Upper lobe of right lung (tissue), 1 donor: ENCODE measurements at regions not wholly inside any gene's neighbourhood (a gene's known extent, or its start where the extent isn't known, plus 50 kb on each side); places are given as distances from the start of the nearest gene placed in this dataset.

Source experiments
- ATAC-seq: fragments of 200-7000 bp; cut with Tn5 transposase; one replicate; pipeline ENCODE4 v1.9.1; 2020; ENCODE audit warnings: mild to moderate bottlenecking, moderate library complexity
- DNase-seq: peaks from one replicate; pipeline ENCODE4 v3.0.0-alpha.2; 2020
- H3K27ac ChIP-seq: fragments of 200-600 bp; one replicate; pipeline ENCODE4 v1.8.0; 2022
- H3K27me3 ChIP-seq: fragments of 200-600 bp; one replicate; pipeline ENCODE4 v1.8.0; 2022; ENCODE audit warnings: mild to moderate bottlenecking
- H3K36me3 ChIP-seq: fragments of 200-600 bp; one replicate; pipeline ENCODE4 v1.8.0; 2022
- H3K4me1 ChIP-seq: fragments of 200-600 bp; one replicate; pipeline ENCODE4 v1.8.0; 2022
- H3K4me3 ChIP-seq: fragments of 200-600 bp; one replicate; pipeline ENCODE4 v1.8.0; 2022; ENCODE audit warnings: mild to moderate bottlenecking
- H3K9me3 ChIP-seq: fragments of 200-600 bp; one replicate; pipeline ENCODE4 v1.8.0; 2022
- intact Hi-C: fragments of 100-400 bp; cut with DNase I; formaldehyde crosslinking; loops from one replicate; pipeline ENCODE4 v1.11.0; 2022
- TF ChIP-seq, protein P1 (sequence below): fragments of 200-600 bp; IDR thresholded peaks from one replicate; pipeline ENCODE4 v1.8.0; 2022; ENCODE audit warnings: antibody characterized with exemption
- donor health status: DM: no; HTN: yes; CAD: no; lungs with severe emphysema.

DNA sequence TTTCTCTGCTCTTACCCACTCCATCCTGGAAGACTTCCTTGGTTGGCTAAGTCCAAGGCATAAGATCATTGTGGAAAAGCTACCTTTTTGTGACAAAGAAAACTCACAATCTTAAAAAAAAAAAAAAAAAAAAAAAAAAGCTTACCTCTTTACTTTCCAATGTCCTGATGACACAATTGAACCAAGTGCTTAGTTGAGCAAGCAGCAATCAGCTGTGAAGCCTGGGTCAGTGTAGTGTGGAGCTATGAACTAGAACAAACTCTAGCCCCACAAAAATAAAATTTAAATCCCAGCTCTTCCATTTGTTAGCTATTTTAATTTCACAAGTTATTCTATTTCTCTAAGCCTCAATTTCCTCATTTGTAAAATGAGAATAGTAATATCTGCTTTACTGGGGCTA, 647.6 kb downstream of the LMO4 start:
- Histone ChIP-seq H3K9me3 (no peaks in the 10 kb centered on the region), H3K4me3 (no peak overlapping the region), H3K36me3 (no peaks in the 10 kb centered on the region), H3K27me3 (no peaks in the 10 kb centered on the region), H3K4me1 (no peaks in the 10 kb centered on the region), H3K27ac (no peak overlapping the region)
- TF ChIP-seq, protein P1, sequence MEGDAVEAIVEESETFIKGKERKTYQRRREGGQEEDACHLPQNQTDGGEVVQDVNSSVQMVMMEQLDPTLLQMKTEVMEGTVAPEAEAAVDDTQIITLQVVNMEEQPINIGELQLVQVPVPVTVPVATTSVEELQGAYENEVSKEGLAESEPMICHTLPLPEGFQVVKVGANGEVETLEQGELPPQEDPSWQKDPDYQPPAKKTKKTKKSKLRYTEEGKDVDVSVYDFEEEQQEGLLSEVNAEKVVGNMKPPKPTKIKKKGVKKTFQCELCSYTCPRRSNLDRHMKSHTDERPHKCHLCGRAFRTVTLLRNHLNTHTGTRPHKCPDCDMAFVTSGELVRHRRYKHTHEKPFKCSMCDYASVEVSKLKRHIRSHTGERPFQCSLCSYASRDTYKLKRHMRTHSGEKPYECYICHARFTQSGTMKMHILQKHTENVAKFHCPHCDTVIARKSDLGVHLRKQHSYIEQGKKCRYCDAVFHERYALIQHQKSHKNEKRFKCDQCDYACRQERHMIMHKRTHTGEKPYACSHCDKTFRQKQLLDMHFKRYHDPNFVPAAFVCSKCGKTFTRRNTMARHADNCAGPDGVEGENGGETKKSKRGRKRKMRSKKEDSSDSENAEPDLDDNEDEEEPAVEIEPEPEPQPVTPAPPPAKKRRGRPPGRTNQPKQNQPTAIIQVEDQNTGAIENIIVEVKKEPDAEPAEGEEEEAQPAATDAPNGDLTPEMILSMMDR, result no peak
- intact Hi-C loops, result no loop called here
- DNase-seq (no peak), ATAC-seq (no peak)

DNA sequence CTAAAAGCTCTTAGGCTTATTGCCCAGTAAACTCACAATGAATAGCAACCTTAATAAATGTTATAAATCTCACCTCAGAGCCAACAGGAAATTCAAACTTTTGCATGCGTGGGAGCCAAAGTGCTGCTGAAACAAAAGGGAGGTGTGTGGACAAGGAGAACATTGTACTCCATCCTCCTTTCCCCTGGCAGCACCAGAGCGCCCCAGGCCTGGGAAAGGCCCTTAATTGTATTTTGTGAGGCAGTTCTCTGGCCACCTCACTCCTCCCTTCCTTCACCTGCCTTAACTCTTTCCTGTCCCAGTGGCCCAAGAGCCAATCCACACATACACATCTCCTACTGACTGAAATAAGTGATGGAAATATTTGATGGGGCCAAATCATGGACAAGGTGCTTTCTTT, 648.5 kb downstream of the LMO4 start:
- intact Hi-C loops, result no loop called here
- no peak for DNase-seq
- TF ChIP-seq, protein P1, result no peak
- Histone ChIP-seq H3K27ac (no peak overlapping the region), H3K9me3 (no peaks in the 10 kb centered on the region), H3K4me3 (no peak overlapping the region), H3K4me1 (no peaks in the 10 kb centered on the region), H3K27me3 (no peaks in the 10 kb centered on the region), H3K36me3 (no peaks in the 10 kb centered on the region)
- ATAC-seq, result no peak

DNA sequence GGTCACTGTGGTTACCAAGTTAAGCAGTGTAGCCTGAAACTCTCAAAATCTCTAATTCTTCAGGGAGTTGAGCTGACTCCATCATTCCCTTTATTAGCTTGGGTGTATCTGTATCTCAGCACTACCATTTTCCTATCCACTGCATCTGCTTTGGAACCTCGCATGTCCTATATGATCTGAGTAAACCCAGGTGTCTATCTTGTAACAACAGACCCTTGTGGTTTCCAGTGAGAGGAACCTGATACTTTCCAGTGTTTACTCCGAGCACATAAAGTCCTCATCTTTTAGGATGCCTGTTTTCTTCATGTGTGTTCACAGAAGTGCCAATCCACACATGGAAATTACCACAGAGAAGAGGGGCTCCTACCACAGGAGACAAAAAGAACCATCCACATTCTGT, 650.4 kb downstream of the LMO4 start:
- no peak overlapping the region for H3K27ac ChIP-seq
- H3K4me1 ChIP-seq, result no peaks in the 10 kb centered on the region
- DNase-seq, result no peak
- TF ChIP-seq, protein P1, result no peak
- no peaks in the 10 kb centered on the region for H3K36me3 ChIP-seq
- intact Hi-C loops, result no loop called here
- H3K9me3 ChIP-seq, result no peaks in the 10 kb centered on the region
- no peaks in the 10 kb centered on the region for H3K27me3 ChIP-seq
- H3K4me3 ChIP-seq, result no peak overlapping the region
- ATAC-seq, result no peak

DNA sequence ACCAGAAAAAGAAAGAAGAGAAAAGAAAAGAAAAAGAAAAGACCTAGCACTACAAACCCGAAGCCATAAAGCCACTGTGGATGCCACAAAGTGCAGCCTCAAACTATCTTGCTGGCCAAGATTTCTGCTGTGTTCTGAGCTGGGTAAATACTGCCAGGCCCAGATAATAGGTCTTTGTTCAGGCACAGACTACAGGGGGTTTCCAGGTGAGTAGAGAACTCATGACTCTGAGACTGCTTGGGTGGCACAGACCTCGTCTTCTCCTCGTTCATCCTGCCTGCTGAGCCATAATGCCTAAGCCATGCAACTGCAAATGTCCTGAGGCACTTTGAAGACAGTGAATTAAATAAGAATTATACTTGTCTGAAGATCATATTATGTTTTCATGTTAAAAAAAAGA, 651.8 kb downstream of the LMO4 start:
- Histone ChIP-seq H3K36me3 (no peaks in the 10 kb centered on the region), H3K27me3 (no peaks in the 10 kb centered on the region), H3K27ac (no peak overlapping the region), H3K9me3 (no peaks in the 10 kb centered on the region), H3K4me3 (no peak overlapping the region), H3K4me1 (no peaks in the 10 kb centered on the region)
- TF ChIP-seq, protein P1, result no peak
- DNase-seq, result no peak
- ATAC-seq, result no peak
- intact Hi-C loops, result no loop called here

DNA sequence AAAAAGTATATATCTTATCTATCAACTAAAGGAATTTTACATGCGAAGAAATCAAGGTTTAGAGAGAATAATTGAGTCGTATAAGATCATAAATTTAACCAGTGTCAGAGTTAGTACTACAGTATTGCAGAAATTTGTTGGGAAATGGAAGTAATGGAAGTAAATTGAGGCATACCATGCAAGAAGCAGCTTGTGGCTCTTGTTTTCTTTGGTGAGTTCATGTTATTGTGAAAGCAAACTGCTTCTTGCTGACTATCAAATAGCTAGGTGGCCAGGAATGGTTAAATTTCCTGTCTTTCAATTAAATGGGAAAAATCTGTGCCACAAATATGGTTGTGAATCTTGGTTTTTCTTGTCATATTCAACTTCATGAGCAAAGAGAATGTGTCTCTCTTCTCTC, 652.7 kb downstream of the LMO4 start:
- H3K4me1 ChIP-seq, result no peaks in the 10 kb centered on the region
- H3K27me3 ChIP-seq, result no peaks in the 10 kb centered on the region
- no peaks in the 10 kb centered on the region for H3K9me3 ChIP-seq
- no peak overlapping the region for H3K27ac ChIP-seq
- no peak for ATAC-seq
- no peak for DNase-seq
- TF ChIP-seq, protein P1, result no peak
- no peaks in the 10 kb centered on the region for H3K36me3 ChIP-seq
- no peak overlapping the region for H3K4me3 ChIP-seq
- intact Hi-C loops, result no loop called here

DNA sequence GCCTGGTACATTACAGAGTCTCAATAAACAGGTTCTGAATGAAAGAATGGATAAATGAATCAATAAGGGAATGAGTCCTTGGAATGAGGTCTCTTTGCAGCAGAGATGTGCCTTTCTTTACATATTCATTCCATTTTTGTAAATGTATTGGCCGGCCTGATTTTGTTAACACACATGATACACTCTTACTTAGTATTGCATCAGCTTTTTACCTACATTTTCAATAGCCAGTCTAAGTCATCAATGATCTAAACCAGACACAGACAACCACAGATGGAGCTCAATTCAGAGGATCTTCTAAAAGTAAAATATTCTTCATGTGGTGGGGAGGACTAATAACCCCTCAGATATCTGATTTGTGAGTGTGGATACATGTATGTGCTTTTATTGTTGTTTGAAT, 653.1 kb downstream of the LMO4 start:
- H3K27me3 ChIP-seq, result no peaks in the 10 kb centered on the region
- intact Hi-C loops, result no loop called here
- H3K36me3 ChIP-seq, result no peaks in the 10 kb centered on the region
- DNase-seq (no peak), ATAC-seq (no peak)
- TF ChIP-seq, protein P1, result no peak
- H3K4me3 ChIP-seq, result no peak overlapping the region
- H3K27ac ChIP-seq, result no peak overlapping the region
- H3K4me1 ChIP-seq, result no peaks in the 10 kb centered on the region
- no peaks in the 10 kb centered on the region for H3K9me3 ChIP-seq
